HL-60 (cell line): ENCODE measurements at regions not wholly inside any gene's neighbourhood (a gene's known extent, or its start where the extent isn't known, plus 50 kb on each side); places are given as distances from the start of the nearest gene placed in this dataset.
"Not testable (repeated sequence)": the region's sequence is repeated elsewhere in the genome, so short reads cannot be mapped to it uniquely, and the experiment has no call there.

Experiments
- DNase-seq, 2 experiments: peaks; one replicate each; pipeline ENCODE4 v3.0.0-alpha.2; 2010 to 2020; ENCODE audit warnings: low read depth in 1 of 2, low spot score in 1 of 2
- H3K27ac ChIP-seq: fragments of 250-450 bp; sonication (Bioruptor Pico); replicated peaks from 2 replicates; pipeline ENCODE4 v1.5.1; 2020; ENCODE audit warnings: mild to moderate bottlenecking, moderate library complexity
- H3K27me3 ChIP-seq: fragments of 250-450 bp; sonication (Bioruptor Pico); 2 replicates; pipeline ENCODE4 v1.5.1; 2021; ENCODE audit warnings: mild to moderate bottlenecking, moderate library complexity; ENCODE audit not compliant: insufficient read depth, poor library complexity, severe bottlenecking
- H3K4me3 ChIP-seq: replicated peaks from 2 replicates; pipeline ENCODE4 v1.5.1; 2011; ENCODE audit warnings: mild to moderate bottlenecking, control low read depth, low read length; ENCODE audit not compliant: insufficient read depth
- CTCF ChIP-seq: IDR thresholded peaks from one replicate; pipeline ENCODE4 v1.5.1; 2011; ENCODE audit warnings: low read length, control low read depth, inconsistent platforms; ENCODE audit not compliant: insufficient read depth
- GABPA ChIP-seq: IDR thresholded peaks from 2 replicates; pipeline ENCODE4 v1.6.1; 2012; ENCODE audit warnings: low read depth
- POLR2AphosphoS5 ChIP-seq: IDR thresholded peaks from 2 replicates; pipeline ENCODE4 v1.6.1; 2012; ENCODE audit warnings: low read depth
- REST ChIP-seq: IDR thresholded peaks from 2 replicates; pipeline ENCODE4 v1.6.1; 2012; ENCODE audit warnings: low read depth; ENCODE audit not compliant: insufficient replicate concordance
- SPI1 ChIP-seq: IDR thresholded peaks from 2 replicates; pipeline ENCODE4 v1.6.1; 2012; ENCODE audit warnings: low read depth, mild to moderate bottlenecking, borderline replicate concordance

GRCh38 chr10:28087661-28088351, 88.9 kb upstream of the ODAD2 start:
- DNase-seq, result peak; percentile 49 to 61
- Histone ChIP-seq H3K4me3 (no peak overlapping the region), H3K27me3 (no peaks in the 10 kb centered on the region), H3K27ac (no peak overlapping the region)
- TF ChIP-seq SPI1, result no peak
- TF ChIP-seq CTCF, result no peak
- TF ChIP-seq POLR2AphosphoS5, result no peak
- TF ChIP-seq REST, result no peak
- no peak for TF ChIP-seq GABPA

GRCh38 chr10:28085760-28086159, 86.9 kb upstream of the ODAD2 start:
- DNase-seq, H3K27ac ChIP-seq, H3K27me3 ChIP-seq, H3K4me3 ChIP-seq: not testable (repeated sequence)

- no peak for TF ChIP-seq GABPA
- no peak for TF ChIP-seq POLR2AphosphoS5
- TF ChIP-seq SPI1, result no peak
- no peak for TF ChIP-seq REST
- TF ChIP-seq CTCF, result no peak
- no peak overlapping the region for H3K4me3 ChIP-seq
- no peaks in the 10 kb centered on the region for H3K27me3 ChIP-seq
- no peak for DNase-seq
- no peak overlapping the region for H3K27ac ChIP-seq
These were observed 84.0 kb upstream of the ODAD2 start for GRCh38 chr10:28082885-28083284.

- TF ChIP-seq SPI1 (no peak), CTCF (no peak), GABPA (no peak), POLR2AphosphoS5 (no peak), REST (no peak)
- Histone ChIP-seq H3K4me3 (no peak overlapping the region), H3K27ac (no peak overlapping the region), H3K27me3 (no peaks in the 10 kb centered on the region)
- no peak for DNase-seq
These were observed 83.4 kb upstream of the ODAD2 start for GRCh38 chr10:28082316-28082715.
